Mesenchymal stem cell (in vitro differentiated cells and primary cell): ENCODE measurements at regions not wholly inside any gene's neighbourhood (a gene's known extent, or its start where the extent isn't known, plus 50 kb on each side); places are given as distances from the start of the nearest gene placed in this dataset.
"Not testable (repeated sequence)": the region's sequence is repeated elsewhere in the genome, so short reads cannot be mapped to it uniquely, and the experiment has no call there.

Source experiments
- DNase-seq: peaks from one replicate; pipeline ENCODE4 v3.0.0-alpha.2; 2013
- H2AFZ ChIP-seq: one replicate; pipeline ENCODE4 v1.6.1; 2013; ENCODE audit warnings: low read depth, mild to moderate bottlenecking, control low read depth, inconsistent platforms, low read length, moderate library complexity
- H2AK5ac ChIP-seq: 2 replicates; pipeline ENCODE4 v1.6.1; 2013; ENCODE audit warnings: low read length, moderate library complexity, mild to moderate bottlenecking, inconsistent platforms; ENCODE audit not compliant: severe bottlenecking
- H2BK120ac ChIP-seq: one replicate; pipeline ENCODE4 v1.6.1; 2013; ENCODE audit warnings: low read depth, mild to moderate bottlenecking, inconsistent platforms, low read length, moderate library complexity
- H2BK12ac ChIP-seq, 2 experiments: one replicate each; pipeline ENCODE4 v1.6.1; 2013; ENCODE audit warnings: inconsistent platforms in 2 of 2, low read length in 2 of 2, mild to moderate bottlenecking in 2 of 2, moderate library complexity in 2 of 2, control low read depth in 1 of 2
- H2BK15ac ChIP-seq: one replicate; pipeline ENCODE4 v1.6.1; 2013; ENCODE audit warnings: mild to moderate bottlenecking, low read depth, inconsistent platforms; ENCODE audit not compliant: poor library complexity, severe bottlenecking
- H2BK5ac ChIP-seq: 2 replicates; pipeline ENCODE4 v1.6.1; 2013; ENCODE audit warnings: low read depth, mild to moderate bottlenecking, low read length, control low read depth, inconsistent platforms; ENCODE audit not compliant: poor library complexity, severe bottlenecking
- H3K14ac ChIP-seq, 2 experiments: one replicate each; pipeline ENCODE4 v1.6.1; 2013; ENCODE audit warnings: inconsistent platforms in 2 of 2, low read length in 2 of 2, control low read depth in 1 of 2, mild to moderate bottlenecking in 1 of 2, moderate library complexity in 1 of 2
- H3K18ac ChIP-seq, 2 experiments: one replicate each; pipeline ENCODE4 v1.6.1; 2013; ENCODE audit warnings: inconsistent platforms in 2 of 2, low read length in 2 of 2, control low read depth in 1 of 2, low read depth in 1 of 2, mild to moderate bottlenecking in 1 of 2
- H3K23ac ChIP-seq, 2 experiments: one replicate each; pipeline ENCODE4 v1.6.1; 2013; ENCODE audit warnings: inconsistent platforms in 2 of 2, low read length in 2 of 2, mild to moderate bottlenecking in 2 of 2, moderate library complexity in 2 of 2, control low read depth in 1 of 2
- H3K27ac ChIP-seq: 2 replicates; pipeline ENCODE4 v1.5.1; 2013; ENCODE audit warnings: mild to moderate bottlenecking, moderate library complexity, low read length, control low read depth, inconsistent platforms; ENCODE audit not compliant: poor library complexity, severe bottlenecking
- H3K27me3 ChIP-seq, 2 experiments: 2 replicates each; pipeline versions ENCODE4 v1.6.1 to v1.7.0; 2013; ENCODE audit warnings: low read length in 2 of 2, mild to moderate bottlenecking in 2 of 2, moderate library complexity in 2 of 2, control low read depth in 1 of 2, inconsistent platforms in 1 of 2; ENCODE audit not compliant: control insufficient read depth in 1 of 2, insufficient read depth in 1 of 2
- H3K36me3 ChIP-seq, 2 experiments: 2 replicates each; pipeline versions ENCODE4 v1.6.1 to v1.7.0; 2013; ENCODE audit warnings: low read length in 2 of 2, control low read depth in 1 of 2, inconsistent platforms in 1 of 2, low read depth in 1 of 2, mild to moderate bottlenecking in 1 of 2; ENCODE audit not compliant: insufficient read depth in 2 of 2, control insufficient read depth in 1 of 2
- H3K4ac ChIP-seq, 2 experiments: one replicate each; pipeline ENCODE4 v1.6.1; 2013; ENCODE audit warnings: inconsistent platforms in 2 of 2, low read length in 2 of 2, mild to moderate bottlenecking in 2 of 2, moderate library complexity in 2 of 2, control low read depth in 1 of 2, low read depth in 1 of 2
- H3K4me1 ChIP-seq: 2 replicates; pipeline ENCODE4 v1.6.1; 2013; ENCODE audit warnings: low read depth, low read length, control low read depth; ENCODE audit not compliant: control insufficient read depth, insufficient read depth
- H3K4me2 ChIP-seq: 2 replicates; pipeline ENCODE4 v1.6.1; 2013; ENCODE audit warnings: low read length, mild to moderate bottlenecking, inconsistent platforms; ENCODE audit not compliant: poor library complexity, severe bottlenecking
- H3K4me3 ChIP-seq, 2 experiments: 2 replicates each; pipeline versions ENCODE4 v1.5.1 to v1.7.0; 2013; ENCODE audit warnings: low read length in 2 of 2, mild to moderate bottlenecking in 2 of 2, control low read depth in 1 of 2, low read depth in 1 of 2; ENCODE audit not compliant: insufficient read depth in 1 of 2
- H3K79me1 ChIP-seq: replicated peaks from 2 replicates; pipeline ENCODE4 v1.6.1; 2013; ENCODE audit warnings: mild to moderate bottlenecking, control low read depth, low read length, inconsistent platforms; ENCODE audit not compliant: poor library complexity, severe bottlenecking
- H3K9ac ChIP-seq: 2 replicates; pipeline ENCODE4 v1.7.0; 2013; ENCODE audit warnings: mild to moderate bottlenecking, low read length, moderate library complexity
- H3K9me3 ChIP-seq: 2 replicates; pipeline ENCODE4 v1.7.0; 2013; ENCODE audit warnings: mild to moderate bottlenecking, low read length; ENCODE audit not compliant: control insufficient read depth
- H4K8ac ChIP-seq: one replicate; pipeline ENCODE4 v1.6.1; 2013; ENCODE audit warnings: inconsistent platforms, mild to moderate bottlenecking, low read length, moderate library complexity
- H4K91ac ChIP-seq: one replicate; pipeline ENCODE4 v1.6.1; 2013; ENCODE audit warnings: mild to moderate bottlenecking, low read length, inconsistent platforms
- WGBS: methylation state at CpG from one replicate; pipeline ENCODE4 v1.1.7; 2013; ENCODE audit warnings: mixed read lengths; 5-methylcytosine and 5-hydroxymethylcytosine counted together

GRCh38 chr4:125225806-125226205 is 88.9 kb upstream of the FAT4 start:
- H2AFZ ChIP-seq: no peak overlapping the region
- H3K9me3 ChIP-seq: no peaks in the 10 kb centered on the region
- H3K9ac ChIP-seq: no peak overlapping the region
- H2BK15ac ChIP-seq: no peak overlapping the region
- H2BK120ac ChIP-seq: no peak overlapping the region
- H3K27me3 ChIP-seq: no peaks in the 10 kb centered on the region
- no peak overlapping the region for H3K4me2 ChIP-seq
- H3K18ac ChIP-seq: no peak overlapping the region
- H3K4me3 ChIP-seq: no peak overlapping the region
- H3K36me3 ChIP-seq: no peaks in the 10 kb centered on the region
- no peak overlapping the region for H4K8ac ChIP-seq
- H2BK5ac ChIP-seq: no peak overlapping the region
- WGBS: no CpG with 5 or more reads among the region's 2 CpGs
- no peak overlapping the region for H4K91ac ChIP-seq
- no peaks in the 10 kb centered on the region for H3K79me1 ChIP-seq
- H3K27ac ChIP-seq: no peak overlapping the region
- no peak overlapping the region for H2AK5ac ChIP-seq
- no peak overlapping the region for H3K23ac ChIP-seq
- H3K4me1 ChIP-seq: no peaks in the 10 kb centered on the region
- no peak for DNase-seq
- H3K4ac ChIP-seq: no peak overlapping the region
- H2BK12ac ChIP-seq: no peak overlapping the region
- no peak overlapping the region for H3K14ac ChIP-seq

GRCh38 chr4:125200556-125200955 is 114.2 kb upstream of the FAT4 start:
- H3K27ac ChIP-seq: no peak overlapping the region
- H3K4me3 ChIP-seq: no peak overlapping the region
- no peaks in the 10 kb centered on the region for H3K9me3 ChIP-seq
- no peak overlapping the region for H4K91ac ChIP-seq
- H3K27me3 ChIP-seq: no peaks in the 10 kb centered on the region
- no peak overlapping the region for H2AK5ac ChIP-seq
- no peaks in the 10 kb centered on the region for H3K4me1 ChIP-seq
- no peak overlapping the region for H2AFZ ChIP-seq
- H3K4ac ChIP-seq: no peak overlapping the region
- H4K8ac ChIP-seq: no peak overlapping the region
- H3K36me3 ChIP-seq: no peaks in the 10 kb centered on the region
- no peak overlapping the region for H2BK12ac ChIP-seq
- no peak overlapping the region for H2BK15ac ChIP-seq
- no peak overlapping the region for H3K9ac ChIP-seq
- no peak overlapping the region for H2BK5ac ChIP-seq
- no peak overlapping the region for H3K4me2 ChIP-seq
- H3K79me1 ChIP-seq: no peaks in the 10 kb centered on the region
- H3K23ac ChIP-seq: no peak overlapping the region
- WGBS: no CpG with 5 or more reads among the region's 1 CpG
- H3K18ac ChIP-seq: no peak overlapping the region
- H2BK120ac ChIP-seq: no peak overlapping the region
- peak; percentile 3 for DNase-seq
- no peak overlapping the region for H3K14ac ChIP-seq

- H3K18ac ChIP-seq: no peak overlapping the region
- no peak overlapping the region for H3K14ac ChIP-seq
- no peak overlapping the region for H2BK12ac ChIP-seq
- H3K36me3 ChIP-seq: no peaks in the 10 kb centered on the region
- H2AK5ac ChIP-seq: no peak overlapping the region
- H2BK15ac ChIP-seq: no peak overlapping the region
- no peak overlapping the region for H3K4ac ChIP-seq
- no peaks in the 10 kb centered on the region for H3K4me1 ChIP-seq
- DNase-seq: peak; percentile 35
- no peaks in the 10 kb centered on the region for H3K79me1 ChIP-seq
- H4K91ac ChIP-seq: no peak overlapping the region
- no peak overlapping the region for H3K9ac ChIP-seq
- no peak overlapping the region for H2BK5ac ChIP-seq
- H2BK120ac ChIP-seq: no peak overlapping the region
- WGBS: no CpG with 5 or more reads among the region's 2 CpGs
- no peak overlapping the region for H3K4me3 ChIP-seq
- no peak overlapping the region for H4K8ac ChIP-seq
- no peak overlapping the region for H3K4me2 ChIP-seq
- no peak overlapping the region for H2AFZ ChIP-seq
- no peaks in the 10 kb centered on the region for H3K9me3 ChIP-seq
- no peaks in the 10 kb centered on the region for H3K27me3 ChIP-seq
- H3K27ac ChIP-seq: no peak overlapping the region
- no peak overlapping the region for H3K23ac ChIP-seq
These were observed 115.8 kb upstream of the FAT4 start for GRCh38 chr4:125198916-125199315.

DNA sequence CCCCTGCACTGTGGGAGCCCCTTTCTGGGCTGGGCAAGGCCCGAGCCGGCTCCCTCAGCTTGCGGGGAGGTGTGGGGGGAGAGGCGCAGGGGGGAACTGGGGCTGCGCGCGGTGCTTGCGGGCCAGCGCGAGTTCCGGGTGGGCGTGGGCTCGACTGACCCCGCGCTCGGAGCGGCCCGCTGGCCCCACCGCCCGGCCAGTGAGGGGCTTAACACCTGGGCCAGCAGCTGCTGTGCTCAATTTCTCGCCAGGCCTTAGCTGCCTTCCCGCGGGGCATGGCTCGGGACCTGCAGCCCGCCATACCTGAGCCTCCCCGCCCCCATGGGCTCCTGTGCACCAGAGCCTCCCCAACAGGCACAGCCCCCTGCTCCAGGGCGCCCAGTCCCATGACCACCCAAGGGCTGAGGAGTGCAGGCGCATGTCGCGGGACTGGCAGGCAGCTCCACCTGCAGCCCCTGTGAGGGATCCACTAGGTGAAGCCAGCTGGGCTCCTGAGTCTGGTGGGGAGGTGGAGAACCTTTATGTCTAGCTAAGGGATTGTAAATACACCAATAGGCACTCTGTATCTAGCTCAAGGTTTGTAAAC is 122.8 kb upstream of the FAT4 start:
- not testable (repeated sequence) for H2AFZ ChIP-seq, H4K91ac ChIP-seq, H3K27me3 ChIP-seq, H3K4me1 ChIP-seq, H2BK5ac ChIP-seq, H2BK12ac ChIP-seq, DNase-seq, H3K4me3 ChIP-seq, H2BK120ac ChIP-seq, H3K79me1 ChIP-seq, H2AK5ac ChIP-seq, H4K8ac ChIP-seq, H3K27ac ChIP-seq, H3K9ac ChIP-seq, H3K4ac ChIP-seq, H3K4me2 ChIP-seq, H3K9me3 ChIP-seq, H2BK15ac ChIP-seq, H3K23ac ChIP-seq, H3K18ac ChIP-seq, H3K36me3 ChIP-seq
- WGBS: 97% methylated on average over 26 of the region's 30 CpGs
- peak overlapping the region in 1 of 2 experiments; percentile 48 for H3K14ac ChIP-seq
